ENCODE measurements at regions not wholly inside any gene's neighbourhood (a gene's known extent, or its start where the extent isn't known, plus 50 kb on each side); places are given as distances from the start of the nearest gene placed in this dataset.
A peak's percentile ranks its signal among the peaks of the same experiment; 100 is the strongest.

DNA sequence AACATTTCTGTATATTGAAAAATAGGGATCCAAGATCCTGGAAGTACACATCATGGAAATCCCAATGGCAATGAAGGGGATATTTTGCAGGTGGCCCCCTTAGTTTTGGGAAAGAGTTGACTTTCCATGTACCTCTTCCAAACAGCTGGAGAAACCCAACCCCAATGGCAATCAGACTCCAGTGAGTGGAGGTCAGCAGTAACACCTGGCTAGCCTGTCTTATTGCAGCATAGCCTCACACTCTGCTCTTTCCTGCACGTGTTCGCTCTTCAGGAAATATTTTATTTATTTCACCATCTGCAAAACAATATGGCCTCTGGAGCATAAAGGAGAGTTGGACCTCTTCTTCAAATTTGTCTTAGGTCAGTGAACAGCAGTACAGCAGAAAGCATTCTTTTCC is 340.0 kb upstream of the NRP1 start:
- Histone ChIP-seq H4K91ac (ENCODE audit: low read length) (no peak overlapping the region), H3K27me3 (ENCODE audit: control insufficient read depth in 1 of 2, insufficient read depth in 1 of 2, low read length in 2 of 2) (no peaks in the 10 kb centered on the region), H3K23ac (ENCODE audit: low read length in 2 of 2) (no peak overlapping the region), H2AFZ (ENCODE audit: low read depth, low read length) (no peak overlapping the region), H2BK5ac (ENCODE audit: low read depth, low read length, poor library complexity, severe bottlenecking) (no peak overlapping the region), H4K8ac (ENCODE audit: low read length) (no peak overlapping the region), H2AK5ac (ENCODE audit: low read length, severe bottlenecking) (no peak overlapping the region), H3K18ac (ENCODE audit: low read depth in 1 of 2, low read length in 2 of 2) (no peak overlapping the region), H3K36me3 (ENCODE audit: control insufficient read depth in 1 of 2, insufficient read depth in 2 of 2, low read depth in 1 of 2, low read length in 2 of 2) (no peaks in the 10 kb centered on the region), H3K4ac (ENCODE audit: low read depth in 1 of 2, low read length in 2 of 2) (no peak overlapping the region), H3K4me3 (ENCODE audit: insufficient read depth in 1 of 2, low read depth in 1 of 2, low read length in 2 of 2) (peak overlapping the region in 1 of 2 experiments; percentile 67), H2BK12ac (ENCODE audit: low read length in 2 of 2) (no peak overlapping the region), H3K9ac (ENCODE audit: low read length) (peak overlapping the region; percentile 89), H3K4me1 (ENCODE audit: control insufficient read depth, insufficient read depth, low read depth, low read length) (no peaks in the 10 kb centered on the region), H2BK15ac (ENCODE audit: low read depth, poor library complexity, severe bottlenecking) (no peak overlapping the region), H2BK120ac (ENCODE audit: low read depth, low read length) (no peak overlapping the region), H3K27ac (ENCODE audit: low read length, poor library complexity, severe bottlenecking) (no peak overlapping the region), H3K4me2 (ENCODE audit: low read length, poor library complexity, severe bottlenecking) (no peak overlapping the region), H3K9me3 (ENCODE audit: control insufficient read depth, low read length) (no peaks in the 10 kb centered on the region), H3K14ac (ENCODE audit: low read length in 2 of 2) (no peak overlapping the region), H3K79me1 (replicated peaks; ENCODE audit: low read length, poor library complexity, severe bottlenecking) (no peaks in the 10 kb centered on the region)
- 100% methylated on average over 2 of the region's 2 CpGs for WGBS
- DNase-seq, result no peak

DNA sequence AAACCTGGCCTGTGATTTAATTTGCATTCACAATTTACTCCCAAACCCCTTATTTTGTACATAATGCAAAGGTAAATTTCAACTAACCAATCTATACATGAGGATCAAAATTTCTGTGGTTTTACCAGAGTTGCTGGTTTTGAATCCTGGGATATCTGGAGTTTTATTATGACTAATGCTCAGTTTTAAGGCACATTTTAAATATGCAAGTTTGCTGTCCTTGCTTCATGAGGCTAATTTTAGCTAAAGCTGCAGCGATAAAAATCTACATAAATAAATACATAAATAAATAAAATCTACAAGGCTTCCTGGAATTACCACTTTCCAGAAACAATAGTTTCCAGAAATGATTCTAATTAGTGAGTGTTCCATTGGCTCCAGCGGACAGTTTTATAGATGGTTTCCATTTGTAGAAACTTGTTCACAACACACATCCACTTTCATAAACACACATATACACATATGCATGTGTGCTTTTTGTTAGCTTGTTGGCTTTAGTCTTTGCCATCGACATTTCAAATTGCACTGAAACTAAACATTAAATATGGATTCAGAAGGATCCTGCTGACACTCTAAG is 339.5 kb upstream of the NRP1 start:
- no peak overlapping the region for H3K4me2 ChIP-seq (ENCODE audit: low read length, poor library complexity, severe bottlenecking)
- H2BK12ac ChIP-seq (ENCODE audit: low read length in 2 of 2), result no peak overlapping the region
- no peak overlapping the region for H3K27ac ChIP-seq (ENCODE audit: low read length, poor library complexity, severe bottlenecking)
- H4K91ac ChIP-seq (ENCODE audit: low read length), result no peak overlapping the region
- H3K79me1 ChIP-seq (replicated peaks; ENCODE audit: low read length, poor library complexity, severe bottlenecking), result no peaks in the 10 kb centered on the region
- no peak for DNase-seq
- no peak overlapping the region for H3K4ac ChIP-seq (ENCODE audit: low read depth in 1 of 2, low read length in 2 of 2)
- H2BK120ac ChIP-seq (ENCODE audit: low read depth, low read length), result no peak overlapping the region
- no peak overlapping the region for H3K14ac ChIP-seq (ENCODE audit: low read length in 2 of 2)
- H2BK15ac ChIP-seq (ENCODE audit: low read depth, poor library complexity, severe bottlenecking), result no peak overlapping the region
- 94% methylated on average over 1 of the region's 3 CpGs for WGBS
- H3K23ac ChIP-seq (ENCODE audit: low read length in 2 of 2), result no peak overlapping the region
- no peak overlapping the region for H2BK5ac ChIP-seq (ENCODE audit: low read depth, low read length, poor library complexity, severe bottlenecking)
- H2AK5ac ChIP-seq (ENCODE audit: low read length, severe bottlenecking), result no peak overlapping the region
- H4K8ac ChIP-seq (ENCODE audit: low read length), result no peak overlapping the region
- no peaks in the 10 kb centered on the region for H3K4me1 ChIP-seq (ENCODE audit: control insufficient read depth, insufficient read depth, low read depth, low read length)
- no peaks in the 10 kb centered on the region for H3K27me3 ChIP-seq (ENCODE audit: control insufficient read depth in 1 of 2, insufficient read depth in 1 of 2, low read length in 2 of 2)
- H3K18ac ChIP-seq (ENCODE audit: low read depth in 1 of 2, low read length in 2 of 2), result no peak overlapping the region
- no peak overlapping the region for H2AFZ ChIP-seq (ENCODE audit: low read depth, low read length)
- no peaks in the 10 kb centered on the region for H3K9me3 ChIP-seq (ENCODE audit: control insufficient read depth, low read length)
- no peak overlapping the region for H3K4me3 ChIP-seq (ENCODE audit: insufficient read depth in 1 of 2, low read depth in 1 of 2, low read length in 2 of 2)
- H3K9ac ChIP-seq (ENCODE audit: low read length), result no peak overlapping the region
- H3K36me3 ChIP-seq (ENCODE audit: control insufficient read depth in 1 of 2, insufficient read depth in 2 of 2, low read depth in 1 of 2, low read length in 2 of 2), result no peaks in the 10 kb centered on the region

- no peak overlapping the region for H3K18ac ChIP-seq (ENCODE audit: low read depth in 1 of 2, low read length in 2 of 2)
- no peak overlapping the region for H3K4ac ChIP-seq (ENCODE audit: low read depth in 1 of 2, low read length in 2 of 2)
- no peak overlapping the region for H3K4me3 ChIP-seq (ENCODE audit: insufficient read depth in 1 of 2, low read depth in 1 of 2, low read length in 2 of 2)
- H3K27ac ChIP-seq (ENCODE audit: low read length, poor library complexity, severe bottlenecking), result no peak overlapping the region
- H3K9me3 ChIP-seq (ENCODE audit: control insufficient read depth, low read length), result no peaks in the 10 kb centered on the region
- H4K8ac ChIP-seq (ENCODE audit: low read length), result no peak overlapping the region
- H2BK12ac ChIP-seq (ENCODE audit: low read length in 2 of 2), result no peak overlapping the region
- WGBS, result 86% methylated on average over 5 of the region's 5 CpGs
- DNase-seq, result no peak
- H2AK5ac ChIP-seq (ENCODE audit: low read length, severe bottlenecking), result no peak overlapping the region
- H4K91ac ChIP-seq (ENCODE audit: low read length), result no peak overlapping the region
- H2BK15ac ChIP-seq (ENCODE audit: low read depth, poor library complexity, severe bottlenecking), result no peak overlapping the region
- H3K23ac ChIP-seq (ENCODE audit: low read length in 2 of 2), result no peak overlapping the region
- no peak overlapping the region for H2BK120ac ChIP-seq (ENCODE audit: low read depth, low read length)
- H3K79me1 ChIP-seq (replicated peaks; ENCODE audit: low read length, poor library complexity, severe bottlenecking), result no peaks in the 10 kb centered on the region
- no peaks in the 10 kb centered on the region for H3K4me1 ChIP-seq (ENCODE audit: control insufficient read depth, insufficient read depth, low read depth, low read length)
- H3K27me3 ChIP-seq (ENCODE audit: control insufficient read depth in 1 of 2, insufficient read depth in 1 of 2, low read length in 2 of 2), result no peaks in the 10 kb centered on the region
- H3K9ac ChIP-seq (ENCODE audit: low read length), result no peak overlapping the region
- no peak overlapping the region for H3K4me2 ChIP-seq (ENCODE audit: low read length, poor library complexity, severe bottlenecking)
- no peak overlapping the region for H2AFZ ChIP-seq (ENCODE audit: low read depth, low read length)
- no peak overlapping the region for H3K14ac ChIP-seq (ENCODE audit: low read length in 2 of 2)
- H2BK5ac ChIP-seq (ENCODE audit: low read depth, low read length, poor library complexity, severe bottlenecking), result no peak overlapping the region
- no peaks in the 10 kb centered on the region for H3K36me3 ChIP-seq (ENCODE audit: control insufficient read depth in 1 of 2, insufficient read depth in 2 of 2, low read depth in 1 of 2, low read length in 2 of 2)
These were observed 335.4 kb upstream of the NRP1 start for GRCh38 chr10:33669904-33670303.

DNA sequence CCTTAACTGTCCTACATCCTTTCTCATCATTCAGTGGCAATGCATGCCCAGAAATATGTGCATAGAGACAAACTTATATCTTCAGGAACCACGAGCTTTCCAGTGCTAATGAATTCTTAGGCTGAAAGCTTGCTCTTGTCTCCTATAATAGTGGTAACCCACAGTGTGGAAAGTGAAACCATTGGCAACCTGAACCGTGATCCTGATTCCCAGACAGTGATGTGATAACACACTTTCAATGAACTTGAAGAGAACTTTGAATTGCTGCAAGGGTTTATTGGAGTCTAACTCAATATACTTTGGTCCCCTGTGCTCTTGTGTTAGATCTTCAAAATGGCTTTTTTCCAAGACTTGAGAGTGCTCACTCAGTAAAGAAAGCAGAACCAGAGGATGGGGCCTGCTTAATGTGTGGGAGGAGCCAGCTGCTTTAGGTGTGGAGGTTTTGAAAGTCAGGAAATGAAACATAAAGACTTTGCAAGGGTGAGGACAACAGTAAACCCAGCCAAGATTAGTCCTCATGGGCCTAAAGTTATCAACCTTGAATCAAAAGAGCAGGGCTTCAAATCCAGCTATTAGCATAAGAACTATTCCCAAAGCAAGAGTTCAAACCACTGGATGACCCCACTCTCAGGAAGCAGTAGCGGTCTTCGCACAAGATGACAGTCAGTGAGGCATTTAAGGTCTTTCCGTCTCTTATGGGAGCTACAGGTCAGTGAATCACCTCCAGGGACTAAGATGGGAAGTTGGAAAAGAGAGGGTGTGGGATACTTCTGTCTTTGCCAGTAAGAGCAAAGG is 332.4 kb upstream of the NRP1 start:
- Histone ChIP-seq H3K4me3 (ENCODE audit: insufficient read depth in 1 of 2, low read depth in 1 of 2, low read length in 2 of 2) (no peak overlapping the region), H3K27me3 (ENCODE audit: control insufficient read depth in 1 of 2, insufficient read depth in 1 of 2, low read length in 2 of 2) (no peaks in the 10 kb centered on the region), H2BK12ac (ENCODE audit: low read length in 2 of 2) (no peak overlapping the region), H3K23ac (ENCODE audit: low read length in 2 of 2) (no peak overlapping the region), H2AFZ (ENCODE audit: low read depth, low read length) (no peak overlapping the region), H3K18ac (ENCODE audit: low read depth in 1 of 2, low read length in 2 of 2) (no peak overlapping the region), H4K91ac (ENCODE audit: low read length) (no peak overlapping the region), H4K8ac (ENCODE audit: low read length) (no peak overlapping the region), H2BK120ac (ENCODE audit: low read depth, low read length) (no peak overlapping the region), H2BK15ac (ENCODE audit: low read depth, poor library complexity, severe bottlenecking) (no peak overlapping the region), H3K14ac (ENCODE audit: low read length in 2 of 2) (no peak overlapping the region), H3K9me3 (ENCODE audit: control insufficient read depth, low read length) (peaks cover 5% of the 10 kb centered on the region), H3K36me3 (ENCODE audit: control insufficient read depth in 1 of 2, insufficient read depth in 2 of 2, low read depth in 1 of 2, low read length in 2 of 2) (no peaks in the 10 kb centered on the region), H2AK5ac (ENCODE audit: low read length, severe bottlenecking) (no peak overlapping the region), H2BK5ac (ENCODE audit: low read depth, low read length, poor library complexity, severe bottlenecking) (no peak overlapping the region), H3K27ac (ENCODE audit: low read length, poor library complexity, severe bottlenecking) (no peak overlapping the region), H3K4me2 (ENCODE audit: low read length, poor library complexity, severe bottlenecking) (no peak overlapping the region), H3K4me1 (ENCODE audit: control insufficient read depth, insufficient read depth, low read depth, low read length) (no peaks in the 10 kb centered on the region), H3K79me1 (replicated peaks; ENCODE audit: low read length, poor library complexity, severe bottlenecking) (no peaks in the 10 kb centered on the region), H3K4ac (ENCODE audit: low read depth in 1 of 2, low read length in 2 of 2) (no peak overlapping the region), H3K9ac (ENCODE audit: low read length) (no peak overlapping the region)
- WGBS, result 86% methylated on average over 5 of the region's 5 CpGs
- DNase-seq, result no peak

All from mesenchymal stem cell (in vitro differentiated cells and primary cell).